ENCODE measurements at regions not wholly inside any gene's neighbourhood (a gene's known extent, or its start where the extent isn't known, plus 50 kb on each side); places are given as distances from the start of the nearest gene placed in this dataset.

- no peak for TF ChIP-seq POLR2A (IDR thresholded peaks at IDR 0.05; ENCODE audit: low read depth)
- no peak for TF ChIP-seq EP300 (IDR thresholded peaks at IDR 0.05)
- no peak for TF ChIP-seq CTCF (IDR thresholded peaks at IDR 0.05)
- no peak for TF ChIP-seq POLR2AphosphoS5 (IDR thresholded peaks at IDR 0.05)
- Histone ChIP-seq H3K4me3 (no peak overlapping the region), H3K9me3 (no peaks in the 10 kb centered on the region), H3K4me1 (no peaks in the 10 kb centered on the region), H3K27me3 (peaks cover 0 to 24% (median 0%) of the 10 kb centered on the region in 4 donors), H3K27ac (replicated peaks in 1 of 4) (no peak overlapping the region), H3K36me3 (no peaks in the 10 kb centered on the region)
- no peak for DNase-seq (ENCODE audit: extremely low spot score)
- intact Hi-C loops (cut with DNase I): no loop called here
These were observed 1063.8 kb downstream of the BCL11B start for GRCh38 chr14:98208211-98208611.

- TF ChIP-seq CTCF (IDR thresholded peaks at IDR 0.05) (no peak), EP300 (IDR thresholded peaks at IDR 0.05) (no peak), POLR2AphosphoS5 (IDR thresholded peaks at IDR 0.05) (no peak), POLR2A (IDR thresholded peaks at IDR 0.05; ENCODE audit: low read depth) (no peak)
- 79% methylated on average over 4 of the region's 4 CpGs for WGBS
- no peaks in the 10 kb centered on the region for H3K36me3 ChIP-seq
- intact Hi-C loops (cut with DNase I): no loop called here
- H3K4me1 ChIP-seq: no peaks in the 10 kb centered on the region
- no peak for DNase-seq (ENCODE audit: extremely low spot score)
- no peak overlapping the region for H3K4me3 ChIP-seq
- no peak overlapping the region for H3K27ac ChIP-seq (replicated peaks in 1 of 4)
- H3K27me3 ChIP-seq: peaks cover 0 to 23% (median 0%) of the 10 kb centered on the region in 4 donors
- no peaks in the 10 kb centered on the region for H3K9me3 ChIP-seq
These were observed 1063.1 kb downstream of the BCL11B start for GRCh38 chr14:98208943-98209342.

GRCh38 chr14:98210045-98210672, 1061.8 kb downstream of the BCL11B start:
- WGBS: 27% methylated on average over 7 of the region's 12 CpGs
- intact Hi-C loops (cut with DNase I): no loop called here
- H3K4me3 ChIP-seq: no peak overlapping the region

GRCh38 chr14:98217530-98217929, 1054.5 kb downstream of the BCL11B start:
- intact Hi-C loops (cut with DNase I): no loop called here
- H3K27ac ChIP-seq (replicated peaks in 1 of 4): no peak overlapping the region
- no peaks in the 10 kb centered on the region for H3K36me3 ChIP-seq
- TF ChIP-seq CTCF (IDR thresholded peaks at IDR 0.05) (no peak), EP300 (IDR thresholded peaks at IDR 0.05) (no peak), POLR2A (IDR thresholded peaks at IDR 0.05; ENCODE audit: low read depth) (no peak), POLR2AphosphoS5 (IDR thresholded peaks at IDR 0.05) (no peak)
- no peaks in the 10 kb centered on the region for H3K4me1 ChIP-seq
- 81% methylated on average over 6 of the region's 6 CpGs for WGBS
- peak; percentile 84 for DNase-seq (ENCODE audit: extremely low spot score)
- H3K9me3 ChIP-seq: no peaks in the 10 kb centered on the region
- no peak overlapping the region for H3K4me3 ChIP-seq
- H3K27me3 ChIP-seq: peaks cover 0 to 45% (median 0%) of the 10 kb centered on the region in 4 donors

More at GRCh38 chr14:98210045-98210672, 1061.8 kb downstream of the BCL11B start:
- peaks cover 0 to 28% (median 0%) of the 10 kb centered on the region in 4 donors for H3K27me3 ChIP-seq
- H3K9me3 ChIP-seq: no peaks in the 10 kb centered on the region
- no peaks in the 10 kb centered on the region for H3K4me1 ChIP-seq
- TF ChIP-seq CTCF (IDR thresholded peaks at IDR 0.05) (no peak), POLR2AphosphoS5 (IDR thresholded peaks at IDR 0.05) (no peak), POLR2A (IDR thresholded peaks at IDR 0.05; ENCODE audit: low read depth) (no peak), EP300 (IDR thresholded peaks at IDR 0.05) (no peak)
- DNase-seq (ENCODE audit: extremely low spot score): no peak
- H3K36me3 ChIP-seq: no peaks in the 10 kb centered on the region
- H3K27ac ChIP-seq (replicated peaks in 1 of 4): no peak overlapping the region

GRCh38 chr14:98218218-98218617, 1053.8 kb downstream of the BCL11B start:
- TF ChIP-seq POLR2A (IDR thresholded peaks at IDR 0.05; ENCODE audit: low read depth) (no peak), EP300 (IDR thresholded peaks at IDR 0.05) (no peak), POLR2AphosphoS5 (IDR thresholded peaks at IDR 0.05) (no peak), CTCF (IDR thresholded peaks at IDR 0.05) (no peak)
- H3K9me3 ChIP-seq: no peaks in the 10 kb centered on the region
- H3K27ac ChIP-seq (replicated peaks in 1 of 4): no peak overlapping the region
- intact Hi-C loops (cut with DNase I): no loop called here
- H3K36me3 ChIP-seq: no peaks in the 10 kb centered on the region
- WGBS: 96% methylated on average over 3 of the region's 4 CpGs
- H3K27me3 ChIP-seq: peaks cover 0 to 45% (median 0%) of the 10 kb centered on the region in 4 donors
- peak; percentile 86 for DNase-seq (ENCODE audit: extremely low spot score)
- no peak overlapping the region for H3K4me3 ChIP-seq
- H3K4me1 ChIP-seq: no peaks in the 10 kb centered on the region
